H9 (cell line): ENCODE measurements at regions not wholly inside any gene's neighbourhood (a gene's known extent, or its start where the extent isn't known, plus 50 kb on each side); places are given as distances from the start of the nearest gene placed in this dataset.

ENCODE experiments used
- DNase-seq: peaks from one replicate; pipeline ENCODE4 v3.0.0-alpha.2; 2017
- H2AFZ ChIP-seq: one replicate; pipeline ENCODE4 v1.6.1; 2013; ENCODE audit warnings: mild to moderate bottlenecking, low read length, control low read depth, moderate library complexity
- H2AK5ac ChIP-seq: 2 replicates; pipeline ENCODE4 v1.6.1; 2013; ENCODE audit warnings: low read length, control low read depth, mixed read lengths; ENCODE audit not compliant: insufficient read length
- H2BK120ac ChIP-seq: one replicate; pipeline ENCODE4 v1.6.1; 2013; ENCODE audit warnings: low read depth, mild to moderate bottlenecking, low read length, control low read depth, inconsistent platforms; ENCODE audit not compliant: poor library complexity, severe bottlenecking
- H2BK12ac ChIP-seq: 2 replicates; pipeline ENCODE4 v1.6.1; 2013; ENCODE audit warnings: low read length, control low read depth, mixed read lengths, low read depth; ENCODE audit not compliant: insufficient read length
- H2BK15ac ChIP-seq: 2 replicates; pipeline ENCODE4 v1.6.1; 2013; ENCODE audit warnings: low read depth, low read length, control low read depth
- H2BK20ac ChIP-seq: one replicate; pipeline ENCODE4 v1.6.1; 2013; ENCODE audit warnings: low read depth, mild to moderate bottlenecking, low read length, control low read depth, inconsistent platforms; ENCODE audit not compliant: poor library complexity, severe bottlenecking
- H2BK5ac ChIP-seq: 2 replicates; pipeline ENCODE4 v1.6.1; 2013; ENCODE audit warnings: low read length, control low read depth, mixed read lengths; ENCODE audit not compliant: insufficient read length
- H3K14ac ChIP-seq: 2 replicates; pipeline ENCODE4 v1.6.1; 2013; ENCODE audit warnings: low read length, control low read depth; ENCODE audit not compliant: insufficient read depth
- H3K18ac ChIP-seq: 2 replicates; pipeline ENCODE4 v1.6.1; 2013; ENCODE audit warnings: low read depth, mild to moderate bottlenecking, mixed read lengths, low read length, control low read depth; ENCODE audit not compliant: insufficient read length
- H3K23ac ChIP-seq: 2 replicates; pipeline ENCODE4 v1.6.1; 2013; ENCODE audit warnings: low read length, control low read depth, mixed read lengths, low read depth; ENCODE audit not compliant: insufficient read length
- H3K23me2 ChIP-seq: 2 replicates; pipeline ENCODE4 v1.6.1; 2013; ENCODE audit warnings: low read depth, mild to moderate bottlenecking, mixed read lengths, low read length, control low read depth; ENCODE audit not compliant: insufficient read length, poor library complexity, severe bottlenecking
- H3K27ac ChIP-seq: 2 replicates; pipeline ENCODE4 v1.5.1; 2013; ENCODE audit warnings: low read length, control low read depth, mixed read lengths, low read depth; ENCODE audit not compliant: insufficient read length
- H3K27me3 ChIP-seq: 2 replicates; pipeline ENCODE4 v1.6.1; 2013; ENCODE audit warnings: low read length, control low read depth, inconsistent platforms; ENCODE audit not compliant: insufficient read depth
- H3K4ac ChIP-seq: 2 replicates; pipeline ENCODE4 v1.6.1; 2013; ENCODE audit warnings: low read depth, mild to moderate bottlenecking, control low read depth, inconsistent platforms, low read length, moderate library complexity
- H3K4me1 ChIP-seq: 2 replicates; pipeline ENCODE4 v1.6.1; 2013; ENCODE audit warnings: low read length, control low read depth, inconsistent platforms; ENCODE audit not compliant: insufficient read depth
- H3K4me2 ChIP-seq: 2 replicates; pipeline ENCODE4 v1.6.1; 2013; ENCODE audit warnings: low read length, control low read depth, mixed read lengths; ENCODE audit not compliant: insufficient read length, insufficient read depth
- H3K56ac ChIP-seq: 2 replicates; pipeline ENCODE4 v1.6.1; 2013; ENCODE audit warnings: low read depth, mild to moderate bottlenecking, mixed read lengths, low read length, control low read depth; ENCODE audit not compliant: insufficient read length
- H3K79me1 ChIP-seq: 2 replicates; pipeline ENCODE4 v1.6.1; 2013; ENCODE audit warnings: low read depth, mild to moderate bottlenecking, moderate library complexity, low read length, control low read depth, inconsistent platforms; ENCODE audit not compliant: insufficient read depth, poor library complexity, severe bottlenecking
- H3K79me2 ChIP-seq: 2 replicates; pipeline ENCODE4 v1.6.1; 2013; ENCODE audit warnings: low read length, control low read depth, inconsistent platforms; ENCODE audit not compliant: insufficient read depth
- H3K9ac ChIP-seq: 2 replicates; pipeline ENCODE4 v1.6.1; 2013; ENCODE audit warnings: low read length, control low read depth, mixed read lengths; ENCODE audit not compliant: insufficient read length; ENCODE audit errors: extremely low read depth
- H3K9me3 ChIP-seq: one replicate; pipeline ENCODE4 v1.6.1; 2013; ENCODE audit warnings: low read depth, low read length, inconsistent platforms; ENCODE audit not compliant: control insufficient read depth
- H3T11ph ChIP-seq: one replicate; pipeline ENCODE4 v1.6.1; 2013; ENCODE audit warnings: mild to moderate bottlenecking, low read length, control low read depth, inconsistent platforms
- H4K20me1 ChIP-seq: one replicate; pipeline ENCODE4 v1.6.1; 2013; ENCODE audit not compliant: control insufficient read depth, insufficient read length, insufficient read depth
- H4K5ac ChIP-seq: 2 replicates; pipeline ENCODE4 v1.6.1; 2013; ENCODE audit warnings: low read depth, mild to moderate bottlenecking, mixed read lengths, low read length, control low read depth; ENCODE audit not compliant: insufficient read length
- H4K8ac ChIP-seq: replicated peaks from 2 replicates; pipeline ENCODE4 v1.6.1; 2013; ENCODE audit warnings: low read length, control low read depth, mixed read lengths, low read depth; ENCODE audit not compliant: insufficient read length
- H4K91ac ChIP-seq: 2 replicates; pipeline ENCODE4 v1.6.1; 2013; ENCODE audit warnings: low read depth, mild to moderate bottlenecking, moderate library complexity, mixed read lengths, low read length, control low read depth; ENCODE audit not compliant: insufficient read length
- H3K27ac Mint-ChIP-seq, 3 experiments: 2 replicates in 2 of 3; 3 replicates in 1 of 3; pipeline ENCODE4 v1.8.0; 2020 to 2021; ENCODE audit warnings: mixed read lengths in 3 of 3, mild to moderate bottlenecking in 1 of 3, moderate library complexity in 1 of 3
- H3K27me3 Mint-ChIP-seq: 2 replicates; pipeline ENCODE4 v1.8.0; 2021; ENCODE audit warnings: low read depth, mild to moderate bottlenecking, moderate library complexity, mixed read lengths
- H3K36me3 Mint-ChIP-seq, 3 experiments: 2 replicates in 2 of 3; 3 replicates in 1 of 3; pipeline ENCODE4 v1.8.0; 2020 to 2021; ENCODE audit warnings: low read depth in 3 of 3, mixed read lengths in 3 of 3; ENCODE audit not compliant: insufficient read depth in 1 of 3
- H3K4me1 Mint-ChIP-seq, 2 experiments: 2 replicates each; pipeline ENCODE4 v1.8.0; 2020; ENCODE audit warnings: mixed read lengths in 2 of 2
- H3K4me3 Mint-ChIP-seq, 2 experiments: 2 replicates in 1 of 2; 3 replicates in 1 of 2; pipeline ENCODE4 v1.8.0; 2020 to 2021; ENCODE audit warnings: mild to moderate bottlenecking in 2 of 2, mixed read lengths in 2 of 2, moderate library complexity in 1 of 2
- H3K9me3 Mint-ChIP-seq, 2 experiments: 2 replicates in 1 of 2; 3 replicates in 1 of 2; pipeline ENCODE4 v1.8.0; 2020; ENCODE audit warnings: mild to moderate bottlenecking in 2 of 2, mixed read lengths in 2 of 2, moderate library complexity in 1 of 2
- CTCF ChIP-seq: fragments of 200-600 bp; sonication (generic); conservative IDR thresholded peaks from 3 replicates; pipeline ENCODE4 v1.8.0; 2021; ENCODE audit warnings: antibody characterized with exemption, mild to moderate bottlenecking
- WGBS: extraction: QIAGEN DNeasy Blood & Tissue Kit; methylation state at CpG from one replicate; pipeline ENCODE4 v1.1.7; 2013; ENCODE audit warnings: missing lambda C conversion rate, low lambda C conversion rate, mixed read lengths; ENCODE audit not compliant: insufficient read length; ENCODE audit errors: extremely low coverage; 5-methylcytosine and 5-hydroxymethylcytosine counted together

GRCh38 chr3:70726961-70727360 is 414.5 kb upstream of the MDFIC2 start:
- Histone ChIP-seq H3K23ac (no peak overlapping the region), H2AK5ac (no peak overlapping the region), H4K8ac (no peak overlapping the region), H2BK5ac (no peak overlapping the region), H2AFZ (no peak overlapping the region), H3K4me2 (no peak overlapping the region), H3K18ac (no peak overlapping the region), H3K79me2 (no peaks in the 10 kb centered on the region), H3K27me3 (no peaks in the 10 kb centered on the region), H2BK120ac (no peak overlapping the region), H3K9ac (no peak overlapping the region), H2BK12ac (no peak overlapping the region), H2BK20ac (no peak overlapping the region), H2BK15ac (no peak overlapping the region), H3T11ph (no peak overlapping the region), H3K4me1 (no peaks in the 10 kb centered on the region), H3K56ac (no peak overlapping the region), H3K14ac (no peak overlapping the region), H3K79me1 (no peaks in the 10 kb centered on the region), H3K4ac (no peak overlapping the region), H4K5ac (no peak overlapping the region), H3K9me3 (no peaks in the 10 kb centered on the region), H4K91ac (no peak overlapping the region), H3K27ac (no peak overlapping the region), H3K23me2 (no peaks in the 10 kb centered on the region), H4K20me1 (no peaks in the 10 kb centered on the region)
- Mint-ChIP-seq H3K4me3 (no peak overlapping the region), H3K36me3 (no peaks in the 10 kb centered on the region; a peak in 1 of 7 replicates), H3K9me3 (peaks cover 0 to 6% of the 10 kb centered on the region in 2 experiments; a peak in 1 of 5 replicates), H3K27me3 (no peaks in the 10 kb centered on the region), H3K27ac (no peak overlapping the region), H3K4me1 (peaks cover 20 to 33% of the 10 kb centered on the region in 2 experiments)
- WGBS, result no CpG with 5 or more reads among the region's 2 CpGs
- TF ChIP-seq CTCF, result no peak
- no peak for DNase-seq
